ENCODE measurements at regions not wholly inside any gene's neighbourhood (a gene's known extent, or its start where the extent isn't known, plus 50 kb on each side); places are given as distances from the start of the nearest gene placed in this dataset.

GRCh38 chr9:107673861-107674720 lies 184.5 kb upstream of the KLF4 start:
- TF ChIP-seq POLR2A (IDR thresholded peaks at IDR 0.05; ENCODE audit: low read depth, low read length) (no peak), EZH2 (IDR thresholded peaks at IDR 0.05; ENCODE audit: borderline replicate concordance, low read depth, low read length, severe bottlenecking) (no peak), JUN (IDR thresholded peaks at IDR 0.05; ENCODE audit: borderline replicate concordance, insufficient read depth, insufficient read length, low read depth) (no peak), MAX (IDR thresholded peaks at IDR 0.05; ENCODE audit: insufficient read depth, insufficient read length) (no peak), FOS (IDR thresholded peaks at IDR 0.05; ENCODE audit: borderline replicate concordance, insufficient read depth, low read length) (no peak), GATA2 (IDR thresholded peaks at IDR 0.05; ENCODE audit: insufficient read depth, insufficient read length, low read depth, low read length) (no peak), CTCF (IDR thresholded peaks at IDR 0.05; ENCODE audit: extremely low read depth in 1 of 2, insufficient read depth in 1 of 2, low read depth in 1 of 2, low read length in 2 of 2) (no peak), MYC (IDR thresholded peaks at IDR 0.05; ENCODE audit: low read depth, low read length) (no peak), POLR2AphosphoS5 (IDR thresholded peaks at IDR 0.05; ENCODE audit: insufficient read depth, low read depth, low read length) (no peak)
- Histone ChIP-seq H3K27ac (ENCODE audit: insufficient read depth, low read depth, low read length) (no peak overlapping the region), H3K4me3 (replicated peaks in 1 of 3; ENCODE audit: insufficient read depth in 1 of 3, low read depth in 1 of 3, low read length in 3 of 3) (no peak overlapping the region), H3K36me3 (ENCODE audit: control insufficient read depth in 2 of 2, extremely low read depth in 1 of 2, insufficient read depth in 2 of 2, low read length in 2 of 2) (no peaks in the 10 kb centered on the region), H2AFZ (ENCODE audit: low read depth, low read length) (no peak overlapping the region), H3K9ac (replicated peaks; ENCODE audit: extremely low read depth, insufficient read depth, low read length) (no peak overlapping the region), H3K79me2 (ENCODE audit: control insufficient read depth, insufficient read depth, low read length) (no peaks in the 10 kb centered on the region), H3K4me2 (ENCODE audit: insufficient read depth, low read length) (no peak overlapping the region), H4K20me1 (replicated peaks; ENCODE audit: control insufficient read depth, extremely low read depth, insufficient read depth, low read length) (no peaks in the 10 kb centered on the region), H3K4me1 (ENCODE audit: control insufficient read depth, extremely low read depth, insufficient read depth, low read length) (no peaks in the 10 kb centered on the region), H3K27me3 (ENCODE audit: control insufficient read depth in 2 of 2, insufficient read depth in 2 of 2, low read length in 2 of 2) (peaks cover 0 to 2% of the 10 kb centered on the region in 2 experiments), H3K9me3 (replicated peaks; ENCODE audit: control insufficient read depth, insufficient read depth, low read length) (no peaks in the 10 kb centered on the region), H3K9me1 (replicated peaks; ENCODE audit: control insufficient read depth, extremely low read depth, insufficient read depth, low read length) (no peaks in the 10 kb centered on the region)
- ChIA-PET CTCF (interaction anchor here (1.1 kb wide), 1 partner anchor 12 kb away, joined by 3 read pairs; no protein-coding TSS in a partner anchor), POLR2A (no interaction called here)
- BruUV-seq (replicated peaks), result no TSS peak
- dilution Hi-C loops (cut with MboI; ENCODE audit: extremely low pct_ligation_motif_present, low sequenced_read_pairs) (no loop called here), intact Hi-C loops (cut with micrococcal nuclease) (no loop called here)
- FAIRE-seq, result no peak
- DNase-seq (ENCODE audit: low read depth, low spot score), result no peak

Measured in endothelial cell of umbilical vein (primary cell).